GM23248 (cell line): ENCODE measurements at regions not wholly inside any gene's neighbourhood (a gene's known extent, or its start where the extent isn't known, plus 50 kb on each side); places are given as distances from the start of the nearest gene placed in this dataset.
"Not testable (repeated sequence)": the region's sequence is repeated elsewhere in the genome, so short reads cannot be mapped to it uniquely, and the experiment has no call there.

Experiments used
- DNase-seq: peaks from one replicate; pipeline ENCODE4 v3.0.0-alpha.2; 2015
- H2AFZ ChIP-seq: fragments of 200-600 bp; sonication (generic); 2 replicates; pipeline ENCODE4 v1.6.1; 2016; ENCODE audit warnings: antibody characterized with exemption
- H3F3A ChIP-seq: fragments of 200-600 bp; sonication (generic); 2 replicates; pipeline ENCODE4 v1.6.1; 2016; ENCODE audit warnings: mild to moderate bottlenecking, antibody characterized with exemption, mixed run types; ENCODE audit not compliant: insufficient read depth
- H3K27ac ChIP-seq: fragments of 200-600 bp; sonication (generic); 2 replicates; pipeline ENCODE4 v1.5.1; 2016; ENCODE audit warnings: mild to moderate bottlenecking
- H3K27me3 ChIP-seq: fragments of 200-600 bp; sonication (generic); replicated peaks from 2 replicates; pipeline ENCODE4 v1.6.1; 2016; ENCODE audit warnings: mild to moderate bottlenecking; ENCODE audit not compliant: insufficient read depth
- H3K36me3 ChIP-seq: fragments of 200-600 bp; sonication (generic); 2 replicates; pipeline ENCODE4 v1.6.1; 2016; ENCODE audit warnings: low read depth, mild to moderate bottlenecking
- H3K4me1 ChIP-seq: fragments of 200-600 bp; sonication (generic); 2 replicates; pipeline ENCODE4 v1.6.1; 2016; ENCODE audit warnings: mild to moderate bottlenecking; ENCODE audit not compliant: insufficient read depth
- H3K4me2 ChIP-seq: fragments of 200-600 bp; sonication (generic); one replicate; pipeline ENCODE4 v1.6.1; 2016; ENCODE audit warnings: mild to moderate bottlenecking; ENCODE audit not compliant: unreplicated experiment
- H3K4me3 ChIP-seq: fragments of 200-600 bp; sonication (generic); 2 replicates; pipeline ENCODE4 v1.5.1; 2016; ENCODE audit warnings: mild to moderate bottlenecking
- H3K79me2 ChIP-seq: fragments of 200-600 bp; sonication (generic); 2 replicates; pipeline ENCODE4 v1.6.1; 2016; ENCODE audit warnings: mild to moderate bottlenecking; ENCODE audit not compliant: insufficient read depth
- H3K9ac ChIP-seq: fragments of 200-600 bp; sonication (generic); 2 replicates; pipeline ENCODE4 v1.6.1; 2016; ENCODE audit warnings: mild to moderate bottlenecking
- H3K9me2 ChIP-seq: fragments of 200-600 bp; sonication (generic); 2 replicates; pipeline ENCODE4 v1.6.1; 2016; ENCODE audit warnings: mixed run types, mild to moderate bottlenecking, moderate library complexity; ENCODE audit not compliant: insufficient read depth
- H3K9me3 ChIP-seq: fragments of 200-600 bp; sonication (generic); one replicate; pipeline ENCODE4 v1.6.1; 2017; ENCODE audit warnings: low read depth
- H4K20me1 ChIP-seq: fragments of 200-600 bp; sonication (generic); 2 replicates; pipeline ENCODE4 v1.6.0; 2016; ENCODE audit not compliant: insufficient read depth
- EZH2 ChIP-seq: fragments of 200-600 bp; sonication (generic); IDR thresholded peaks from 2 replicates; pipeline ENCODE4 v1.6.1; 2018; ENCODE audit warnings: antibody characterized with exemption, mild to moderate bottlenecking; ENCODE audit not compliant: insufficient read depth, poor library complexity, severe bottlenecking
- EZH2phosphoT487 ChIP-seq: fragments of 200-600 bp; sonication (generic); IDR thresholded peaks from 2 replicates; pipeline ENCODE4 v1.6.1; 2018; ENCODE audit warnings: antibody characterized with exemption, moderate library complexity, mild to moderate bottlenecking, low read depth; ENCODE audit not compliant: insufficient read depth
- WGBS, 2 experiments: methylation state at CpG; one replicate each; pipeline ENCODE4 v1.1.6; 2015 to 2017; ENCODE audit warnings: low lambda C conversion rate in 2 of 2, low coverage in 1 of 2; ENCODE audit errors: missing lambda C conversion rate in 2 of 2; 5-methylcytosine and 5-hydroxymethylcytosine counted together
- in situ Hi-C: fragments of 300-500 bp; cut with MboI; formaldehyde crosslinking; loops from 2 replicates; pipeline ENCODE4 v1.15.0; 2020

- in situ Hi-C loops, result no loop called here
- Histone ChIP-seq H3K9me3 (no peaks in the 10 kb centered on the region), H3K79me2 (no peaks in the 10 kb centered on the region), H3K27ac (no peak overlapping the region), H2AFZ (peak overlapping the region; percentile 47), H3K4me3 (no peak overlapping the region), H4K20me1 (no peaks in the 10 kb centered on the region), H3K4me2 (no peak overlapping the region), H3K9me2 (no peaks in the 10 kb centered on the region), H3K9ac (no peak overlapping the region), H3K36me3 (no peaks in the 10 kb centered on the region), H3K4me1 (peaks cover 18% of the 10 kb centered on the region), H3F3A (0 out of 2 replicates have a peak, but pooled peaks cover 10% of the 10 kb centered on the region), H3K27me3 (no peaks in the 10 kb centered on the region)
- 19 to 20% methylated on average over 3 of the region's 3 CpGs for WGBS, 2 experiments
- peak; percentile 64 for DNase-seq
- TF ChIP-seq EZH2phosphoT487, result no peak
- TF ChIP-seq EZH2, result no peak
These were observed 77.3 kb upstream of the ZNF366 start for GRCh38 chr5:72584466-72584865.

- in situ Hi-C loops, H3K4me2 ChIP-seq: not testable (repeated sequence)
These were observed 72.1 kb upstream of the ZNF366 start for GRCh38 chr5:72579290-72579689.

GRCh38 chr5:72572236-72572765, 65.1 kb upstream of the ZNF366 start:
- Histone ChIP-seq H3K4me2 (no peak overlapping the region), H3K9ac (no peak overlapping the region), H3K36me3 (no peaks in the 10 kb centered on the region), H3K79me2 (no peaks in the 10 kb centered on the region), H4K20me1 (no peaks in the 10 kb centered on the region), H3K9me2 (no peaks in the 10 kb centered on the region), H3K27ac (no peak overlapping the region), H3F3A (no peaks in the 10 kb centered on the region), H3K27me3 (no peaks in the 10 kb centered on the region), H3K9me3 (no peaks in the 10 kb centered on the region), H3K4me1 (no peaks in the 10 kb centered on the region), H3K4me3 (no peak overlapping the region), H2AFZ (no peak overlapping the region)
- in situ Hi-C loops, result no loop called here
- WGBS, 2 experiments, result 72 to 79% methylated on average over 4 of the region's 4 CpGs
- TF ChIP-seq EZH2phosphoT487, result no peak
- no peak for TF ChIP-seq EZH2
- no peak for DNase-seq

More at GRCh38 chr5:72579290-72579689, 72.1 kb upstream of the ZNF366 start:
- DNase-seq, H3K9ac ChIP-seq, H4K20me1 ChIP-seq, H3K4me3 ChIP-seq, H3K27ac ChIP-seq, H3K79me2 ChIP-seq, H3K4me1 ChIP-seq, H3K36me3 ChIP-seq, H3K9me2 ChIP-seq, H3K9me3 ChIP-seq, H3K27me3 ChIP-seq, H3F3A ChIP-seq, H2AFZ ChIP-seq: not testable (repeated sequence)
- 82 to 86% methylated on average over 2 of the region's 2 CpGs for WGBS, 2 experiments

- no peak for TF ChIP-seq EZH2
- TF ChIP-seq EZH2phosphoT487, result no peak
- no peaks in the 10 kb centered on the region for H3K36me3 ChIP-seq
- no peaks in the 10 kb centered on the region for H3K27me3 ChIP-seq
- no peak overlapping the region for H3K4me2 ChIP-seq
- 75 to 78% methylated on average over 5 of the region's 5 CpGs for WGBS, 2 experiments
- no peaks in the 10 kb centered on the region for H3K9me3 ChIP-seq
- no peak overlapping the region for H2AFZ ChIP-seq
- H3K9ac ChIP-seq, result no peak overlapping the region
- H3K9me2 ChIP-seq, result no peaks in the 10 kb centered on the region
- no peak overlapping the region for H3K4me3 ChIP-seq
- H3F3A ChIP-seq, result no peaks in the 10 kb centered on the region
- DNase-seq, result no peak
- in situ Hi-C loops, result no loop called here
- H4K20me1 ChIP-seq, result no peaks in the 10 kb centered on the region
- H3K27ac ChIP-seq, result no peak overlapping the region
- H3K79me2 ChIP-seq, result no peaks in the 10 kb centered on the region
- no peaks in the 10 kb centered on the region for H3K4me1 ChIP-seq
These were observed 62.3 kb upstream of the ZNF366 start for GRCh38 chr5:72569408-72569944.

GRCh38 chr5:72566746-72567145, 59.5 kb upstream of the ZNF366 start:
- WGBS, 2 experiments, result 90 to 93% methylated on average over 1 of the region's 1 CpG
- TF ChIP-seq EZH2 (no peak), EZH2phosphoT487 (no peak)

More at GRCh38 chr5:72566746-72567145, 59.5 kb upstream of the ZNF366 start:
- Histone ChIP-seq H3K4me3 (no peak overlapping the region), H3K36me3 (no peaks in the 10 kb centered on the region), H4K20me1 (no peaks in the 10 kb centered on the region), H3K9me3 (no peaks in the 10 kb centered on the region), H3K79me2 (no peaks in the 10 kb centered on the region), H2AFZ (no peak overlapping the region), H3K4me1 (no peaks in the 10 kb centered on the region), H3K9me2 (no peaks in the 10 kb centered on the region), H3F3A (no peaks in the 10 kb centered on the region), H3K9ac (no peak overlapping the region), H3K4me2 (no peak overlapping the region), H3K27me3 (no peaks in the 10 kb centered on the region), H3K27ac (no peak overlapping the region)
- DNase-seq, result no peak
- in situ Hi-C loops, result no loop called here
